K562 (cell line): ENCODE measurements at regions not wholly inside any gene's neighbourhood (a gene's known extent, or its start where the extent isn't known, plus 50 kb on each side); places are given as distances from the start of the nearest gene placed in this dataset.

Source experiments
- ATAC-seq: fragments of 200-7000 bp; cut with Tn5 transposase; 3 replicates; pipeline ENCODE4 v1.9.1; 2020; ENCODE audit warnings: moderate library complexity
- BruUV-seq: library from RNA; stranded (reverse); fragments of 400-500 nt; replicated peaks from 2 replicates; lab custom pipeline; 2021; lab: Mats Ljungman, UMichigan
- CTCF ChIA-PET: fragments of 300-600 bp; formaldehyde crosslinking; extraction: SDS; loops from one replicate; lab custom pipeline; 2021; ENCODE audit warnings: low intra/inter-chr PET ratio; lab: Yijun Ruan, JAX
- POLR2A ChIA-PET: fragments of 300-600, 350-650 bp; sonication (Branson Sonifier 250); formaldehyde crosslinking; extraction: SDS; loops from one replicate; lab custom pipeline; 2021; ENCODE audit warnings: antibody characterized with exemption, inconsistent platforms; lab: Yijun Ruan, JAX
- DNase-seq, 4 experiments: peaks; one replicate each; pipeline versions ENCODE4 v3.0.0 to v3.0.0-alpha.2; 2011 to 2018; ENCODE audit warnings: low spot score in 3 of 4, mixed read lengths in 3 of 4; ENCODE audit errors: extremely low read depth in 1 of 4
- FAIRE-seq: peaks from 2 replicates; lab custom pipeline; 2011; peaks lifted over from hg19 to GRCh38; lab: Jason Lieb, UNC
- H2AFZ ChIP-seq: 2 replicates; pipeline ENCODE4 v1.6.0; 2011; ENCODE audit warnings: low read depth, low read length, control low read depth, inconsistent platforms
- H3K27ac ChIP-seq: fragments of 200-600 bp; 3 replicates; pipeline ENCODE4 v1.8.0; 2011; ENCODE audit warnings: low read depth, mild to moderate bottlenecking, control low read depth, inconsistent platforms, low read length, moderate library complexity, mixed read lengths; ENCODE audit errors: extremely low read depth
- H3K27me3 ChIP-seq, 2 experiments: fragments of 300-600 bp in 1 of 2; 2 replicates in 1 of 2; 3 replicates in 1 of 2; pipeline versions ENCODE4 v1.6.0 to v1.8.0; 2011; ENCODE audit warnings: inconsistent platforms in 2 of 2, low read length in 2 of 2, mild to moderate bottlenecking in 1 of 2, mixed read lengths in 1 of 2, moderate library complexity in 1 of 2; ENCODE audit not compliant: control insufficient read depth in 2 of 2, insufficient read depth in 2 of 2
- H3K36me3 ChIP-seq: fragments of 300-600 bp; 3 replicates; pipeline ENCODE4 v1.8.0; 2011; ENCODE audit warnings: mild to moderate bottlenecking, low read length, inconsistent platforms; ENCODE audit not compliant: control insufficient read depth, insufficient read depth
- H3K4me1 ChIP-seq, 2 experiments: fragments of 200-600 bp in 1 of 2; replicated peaks in 1 of 2; 2 replicates in 1 of 2; 3 replicates in 1 of 2; pipeline versions ENCODE4 v1.5.1 to v1.8.0; 2011; ENCODE audit warnings: inconsistent platforms in 2 of 2, low read length in 2 of 2, mild to moderate bottlenecking in 1 of 2, mixed read lengths in 1 of 2, moderate library complexity in 1 of 2; ENCODE audit not compliant: control insufficient read depth in 2 of 2, insufficient read depth in 2 of 2
- H3K4me2 ChIP-seq: 2 replicates; pipeline ENCODE4 v1.6.1; 2011; ENCODE audit warnings: low read length, control low read depth, inconsistent platforms, mixed read lengths; ENCODE audit not compliant: insufficient read depth
- H3K4me3 ChIP-seq: fragments of 200-600 bp; sonication (generic), shearing (Covaris generic); 2 replicates; pipeline ENCODE4 v1.5.1; 2016; ENCODE audit warnings: control low read depth, inconsistent platforms
- H3K79me2 ChIP-seq: fragments of 200-600 bp; 3 replicates; pipeline ENCODE4 v1.8.0; 2011; ENCODE audit warnings: low read length, inconsistent platforms; ENCODE audit not compliant: control insufficient read depth, insufficient read depth
- H3K9ac ChIP-seq, 2 experiments: 2 replicates each; pipeline versions ENCODE4 v1.6.0 to v1.6.1; 2011; ENCODE audit warnings: low read depth in 2 of 2, low read length in 2 of 2, control low read depth in 1 of 2, inconsistent platforms in 1 of 2, mild to moderate bottlenecking in 1 of 2, mixed read lengths in 1 of 2; ENCODE audit not compliant: insufficient read depth in 1 of 2
- H3K9me1 ChIP-seq: one replicate; pipeline ENCODE4 v1.6.0; 2011; ENCODE audit warnings: inconsistent platforms, mild to moderate bottlenecking, low read length, moderate library complexity; ENCODE audit not compliant: control insufficient read depth, insufficient read depth
- H3K9me3 ChIP-seq: replicated peaks from 2 replicates; pipeline ENCODE4 v1.5.1; 2011; ENCODE audit warnings: low read depth, low read length, inconsistent platforms; ENCODE audit not compliant: control insufficient read depth, insufficient read depth
- H4K20me1 ChIP-seq: replicated peaks from 2 replicates; pipeline ENCODE4 v1.6.1; 2011; ENCODE audit warnings: low read length, inconsistent platforms, mixed read lengths; ENCODE audit not compliant: control insufficient read depth, insufficient read depth
- CHD7 ChIP-seq: fragments of 200-600 bp; sonication (generic); IDR thresholded peaks from one replicate; pipeline ENCODE4 v1.6.1; 2012; ENCODE audit warnings: mild to moderate bottlenecking, low read depth, low read length, inconsistent platforms
- MIER1 ChIP-seq: fragments of 450-650 bp; IDR thresholded peaks from 2 replicates; pipeline ENCODE4 v1.6.1; 2016; ENCODE audit warnings: antibody characterized with exemption, mild to moderate bottlenecking, low read depth
- NFE2 ChIP-seq: IDR thresholded peaks from 2 replicates; pipeline ENCODE4 v1.6.1; 2014; ENCODE audit warnings: antibody characterized with exemption, low read depth
- SMARCB1 ChIP-seq: IDR thresholded peaks from 2 replicates; pipeline ENCODE4 v1.6.1; 2011; ENCODE audit warnings: improper control_type of control experiment, low read depth; ENCODE audit not compliant: insufficient read length
- ZNF23 ChIP-seq: fragments of 250-450 bp; sonication (Bioruptor Pico); IDR thresholded peaks from 2 replicates; pipeline ENCODE4 v1.4.0; 2020; ENCODE audit warnings: mild to moderate bottlenecking
- ZNF785 ChIP-seq: fragments of 250-450 bp; sonication (Bioruptor Pico); IDR thresholded peaks from 2 replicates; pipeline ENCODE4 v1.4.0; 2020; ENCODE audit warnings: mild to moderate bottlenecking
- WGBS: fragments of 100-300 bp; shearing (Covaris generic); methylation state at CpG from one replicate; pipeline ENCODE4 v1.1.6; 2016; ENCODE audit warnings: low coverage, mixed read lengths; ENCODE audit not compliant: insufficient coverage; ENCODE audit errors: missing lambda C conversion rate; 5-methylcytosine and 5-hydroxymethylcytosine counted together
- in situ Hi-C: fragments of 300-500 bp; cut with MboI; formaldehyde crosslinking; loops from 4 replicates; pipeline ENCODE4 v1.15.0; 2018; ENCODE audit warnings: inconsistent platforms, mixed read lengths
- intact Hi-C: fragments of 100-400 bp; cut with micrococcal nuclease; formaldehyde crosslinking; loops from 2 replicates; pipeline ENCODE4 v1.14.2; 2022
- TF ChIP-seq, protein P1 (sequence below), 2 experiments: fragments of 450-650 bp; conservative IDR thresholded peaks; 2 replicates each; pipeline ENCODE4 v1.6.1; 2017; ENCODE audit warnings: mild to moderate bottlenecking in 2 of 2, moderate library complexity in 2 of 2
- TF ChIP-seq, protein P2 (sequence below): fragments of 450-650 bp; formaldehyde crosslinking; IDR thresholded peaks from 2 replicates; pipeline ENCODE4 v1.4.0; 2020; ENCODE audit warnings: mild to moderate bottlenecking, moderate library complexity

- ChIA-PET CTCF (no interaction called here), POLR2A (no interaction called here)
- Histone ChIP-seq H3K79me2 (no peaks in the 10 kb centered on the region), H2AFZ (no peak overlapping the region), H4K20me1 (no peaks in the 10 kb centered on the region), H3K27ac (no peak overlapping the region), H3K4me1 (no peaks in the 10 kb centered on the region), H3K9me1 (no peaks in the 10 kb centered on the region), H3K9ac (no peak overlapping the region), H3K27me3 (0 out of 5 replicates have a peak, but pooled peaks cover 0 to 2% of the 10 kb centered on the region in 2 experiments), H3K36me3 (no peaks in the 10 kb centered on the region), H3K4me3 (no peak overlapping the region), H3K4me2 (no peak overlapping the region), H3K9me3 (no peaks in the 10 kb centered on the region)
- TF ChIP-seq ZNF785 (CRISPR knock-in tag) (no peak), NFE2 (no peak), MIER1 (no peak), SMARCB1 (no peak), CHD7 (no peak), ZNF23 (no peak)
- TF ChIP-seq, protein P1, sequence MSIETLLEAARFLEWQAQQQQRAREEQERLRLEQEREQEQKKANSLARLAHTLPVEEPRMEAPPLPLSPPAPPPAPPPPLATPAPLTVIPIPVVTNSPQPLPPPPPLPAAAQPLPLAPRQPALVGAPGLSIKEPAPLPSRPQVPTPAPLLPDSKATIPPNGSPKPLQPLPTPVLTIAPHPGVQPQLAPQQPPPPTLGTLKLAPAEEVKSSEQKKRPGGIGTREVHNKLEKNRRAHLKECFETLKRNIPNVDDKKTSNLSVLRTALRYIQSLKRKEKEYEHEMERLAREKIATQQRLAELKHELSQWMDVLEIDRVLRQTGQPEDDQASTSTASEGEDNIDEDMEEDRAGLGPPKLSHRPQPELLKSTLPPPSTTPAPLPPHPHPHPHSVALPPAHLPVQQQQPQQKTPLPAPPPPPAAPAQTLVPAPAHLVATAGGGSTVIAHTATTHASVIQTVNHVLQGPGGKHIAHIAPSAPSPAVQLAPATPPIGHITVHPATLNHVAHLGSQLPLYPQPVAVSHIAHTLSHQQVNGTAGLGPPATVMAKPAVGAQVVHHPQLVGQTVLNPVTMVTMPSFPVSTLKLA (conservative IDR thresholded peaks at IDR 0.05): no peak
- TF ChIP-seq, protein P2, sequence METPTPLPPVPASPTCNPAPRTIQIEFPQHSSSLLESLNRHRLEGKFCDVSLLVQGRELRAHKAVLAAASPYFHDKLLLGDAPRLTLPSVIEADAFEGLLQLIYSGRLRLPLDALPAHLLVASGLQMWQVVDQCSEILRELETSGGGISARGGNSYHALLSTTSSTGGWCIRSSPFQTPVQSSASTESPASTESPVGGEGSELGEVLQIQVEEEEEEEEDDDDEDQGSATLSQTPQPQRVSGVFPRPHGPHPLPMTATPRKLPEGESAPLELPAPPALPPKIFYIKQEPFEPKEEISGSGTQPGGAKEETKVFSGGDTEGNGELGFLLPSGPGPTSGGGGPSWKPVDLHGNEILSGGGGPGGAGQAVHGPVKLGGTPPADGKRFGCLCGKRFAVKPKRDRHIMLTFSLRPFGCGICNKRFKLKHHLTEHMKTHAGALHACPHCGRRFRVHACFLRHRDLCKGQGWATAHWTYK (CRISPR knock-in tag): no peak
- no TSS peak for BruUV-seq
- WGBS: 0% methylated on average over 3 of the region's 3 CpGs
- in situ Hi-C loops: no loop called here
- FAIRE-seq (no peak), ATAC-seq (no peak), DNase-seq (no peak)
- intact Hi-C loops: no loop called here
Observed at GRCh38 chr19:31537136-31537535, 187.9 kb upstream of the TSHZ3 start.
